Osteocyte (in vitro differentiated cells): ENCODE measurements at regions not wholly inside any gene's neighbourhood (a gene's known extent, or its start where the extent isn't known, plus 50 kb on each side); places are given as distances from the start of the nearest gene placed in this dataset.

Experiments used
- DNase-seq: peaks from one replicate; pipeline ENCODE4 v3.0.0; 2021; ENCODE audit warnings: mixed read lengths; ENCODE audit not compliant: unreplicated experiment; ENCODE audit errors: extremely low spot score
- H3K27ac Mint-ChIP-seq: one replicate; pipeline ENCODE4 v1.8.0; 2021; ENCODE audit warnings: mild to moderate bottlenecking, mixed read lengths; ENCODE audit not compliant: unreplicated experiment
- H3K27me3 Mint-ChIP-seq: one replicate; pipeline ENCODE4 v1.8.0; 2021; ENCODE audit warnings: mixed read lengths; ENCODE audit not compliant: unreplicated experiment
- H3K36me3 Mint-ChIP-seq: one replicate; pipeline ENCODE4 v1.8.0; 2021; ENCODE audit warnings: mixed read lengths; ENCODE audit not compliant: unreplicated experiment
- H3K4me1 Mint-ChIP-seq: one replicate; pipeline ENCODE4 v1.8.0; 2021; ENCODE audit warnings: mixed read lengths; ENCODE audit not compliant: unreplicated experiment
- H3K4me3 Mint-ChIP-seq: one replicate; pipeline ENCODE4 v1.8.0; 2021; ENCODE audit warnings: mild to moderate bottlenecking, moderate library complexity, mixed read lengths; ENCODE audit not compliant: unreplicated experiment
- H3K9me3 Mint-ChIP-seq: one replicate; pipeline ENCODE4 v1.8.0; 2021; ENCODE audit warnings: mixed read lengths; ENCODE audit not compliant: unreplicated experiment
- CTCF ChIP-seq: fragments of 200-600 bp; sonication (generic); IDR thresholded peaks from 2 replicates; pipeline ENCODE4 v1.5.0; 2021; ENCODE audit warnings: antibody characterized with exemption, mild to moderate bottlenecking, moderate library complexity

DNA sequence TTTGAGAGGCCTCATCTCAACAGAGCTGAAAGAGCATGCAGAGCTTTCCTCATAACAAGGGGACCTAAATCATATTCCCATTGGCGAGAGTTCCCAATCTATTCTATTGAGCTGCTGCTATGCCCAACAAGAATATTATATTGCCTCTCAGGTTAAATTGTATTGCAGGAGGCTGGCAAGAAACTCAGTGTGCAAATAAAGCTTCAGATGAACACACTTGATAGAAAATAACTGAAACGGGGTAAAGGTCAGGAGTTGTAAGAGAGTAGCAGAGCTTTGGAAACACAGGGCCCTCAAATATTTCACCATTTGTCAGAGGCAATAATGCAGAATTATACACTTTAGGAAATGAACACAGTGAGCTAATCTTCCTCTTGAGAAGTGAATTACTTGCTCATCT lies 364.3 kb upstream of the SPTLC3 start:
- H3K36me3 Mint-ChIP-seq: no peaks in the 10 kb centered on the region
- no peak overlapping the region for H3K4me3 Mint-ChIP-seq
- no peak for DNase-seq
- no peak for TF ChIP-seq CTCF
- peaks cover 7% of the 10 kb centered on the region for H3K9me3 Mint-ChIP-seq
- H3K27ac Mint-ChIP-seq: no peak overlapping the region
- no peaks in the 10 kb centered on the region for H3K4me1 Mint-ChIP-seq
- H3K27me3 Mint-ChIP-seq: no peaks in the 10 kb centered on the region

- H3K4me1 Mint-ChIP-seq: no peaks in the 10 kb centered on the region
- no peak for TF ChIP-seq CTCF
- no peak overlapping the region for H3K4me3 Mint-ChIP-seq
- no peaks in the 10 kb centered on the region for H3K27me3 Mint-ChIP-seq
- DNase-seq: no peak
- no peaks in the 10 kb centered on the region for H3K36me3 Mint-ChIP-seq
- H3K9me3 Mint-ChIP-seq: peaks cover 7% of the 10 kb centered on the region
- H3K27ac Mint-ChIP-seq: no peak overlapping the region
Measured at GRCh38 chr20:12649234-12649633, 359.5 kb upstream of the SPTLC3 start.

DNA sequence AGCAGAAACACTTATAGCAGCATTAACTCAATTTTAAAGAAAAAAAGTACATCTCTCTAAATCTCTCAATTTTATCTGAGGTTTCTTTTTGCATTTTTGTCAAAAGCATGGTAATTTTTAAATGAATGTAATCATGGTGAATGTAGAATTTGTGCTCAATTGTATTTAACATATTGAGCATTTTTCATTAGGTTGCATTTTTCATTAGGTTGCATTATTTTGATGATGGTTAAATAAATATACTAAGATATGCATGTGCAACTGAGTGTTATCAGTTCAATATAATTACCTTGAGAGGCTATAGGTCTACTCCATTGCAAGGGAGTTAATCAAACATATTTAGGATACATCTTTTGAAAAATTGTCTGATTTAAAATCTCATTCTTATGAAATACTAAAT lies 355.1 kb upstream of the SPTLC3 start:
- Mint-ChIP-seq H3K27ac (no peak overlapping the region), H3K4me1 (no peaks in the 10 kb centered on the region), H3K27me3 (no peaks in the 10 kb centered on the region), H3K4me3 (no peak overlapping the region), H3K9me3 (peaks cover 3% of the 10 kb centered on the region), H3K36me3 (no peaks in the 10 kb centered on the region)
- no peak for TF ChIP-seq CTCF
- no peak for DNase-seq

DNA sequence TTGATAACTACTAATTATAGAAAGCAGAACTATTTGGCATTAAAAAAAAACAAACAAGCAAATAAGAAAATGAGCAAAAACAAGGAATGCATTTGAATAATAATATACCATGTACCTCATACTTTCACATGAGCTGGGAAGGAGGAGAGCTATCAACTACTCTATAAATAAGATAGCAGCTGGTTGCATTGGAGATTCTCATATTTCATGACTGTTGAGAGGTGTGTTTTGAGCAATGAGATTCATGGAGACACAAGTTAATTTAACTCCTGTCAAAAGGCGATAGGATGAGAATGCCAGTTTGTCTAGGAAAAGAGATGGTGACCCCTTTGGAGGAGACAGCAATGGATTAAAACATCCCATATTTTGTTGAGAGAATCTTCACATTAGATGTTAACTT lies 348.8 kb upstream of the SPTLC3 start:
- Mint-ChIP-seq H3K27me3 (no peaks in the 10 kb centered on the region), H3K4me3 (no peak overlapping the region), H3K36me3 (no peaks in the 10 kb centered on the region), H3K4me1 (no peaks in the 10 kb centered on the region), H3K9me3 (peaks cover 20% of the 10 kb centered on the region), H3K27ac (no peak overlapping the region)
- TF ChIP-seq CTCF: no peak
- no peak for DNase-seq

GRCh38 chr20:12660918-12661317 lies 347.9 kb upstream of the SPTLC3 start:
- Mint-ChIP-seq H3K27ac (no peak overlapping the region), H3K9me3 (peaks cover 24% of the 10 kb centered on the region), H3K36me3 (no peaks in the 10 kb centered on the region), H3K4me3 (no peak overlapping the region), H3K27me3 (no peaks in the 10 kb centered on the region), H3K4me1 (no peaks in the 10 kb centered on the region)
- TF ChIP-seq CTCF: no peak
- no peak for DNase-seq
